ENCODE measurements at regions not wholly inside any gene's neighbourhood (a gene's known extent, or its start where the extent isn't known, plus 50 kb on each side); places are given as distances from the start of the nearest gene placed in this dataset.
"Not testable (repeated sequence)": the region's sequence is repeated elsewhere in the genome, so short reads cannot be mapped to it uniquely, and the experiment has no call there.

DNA sequence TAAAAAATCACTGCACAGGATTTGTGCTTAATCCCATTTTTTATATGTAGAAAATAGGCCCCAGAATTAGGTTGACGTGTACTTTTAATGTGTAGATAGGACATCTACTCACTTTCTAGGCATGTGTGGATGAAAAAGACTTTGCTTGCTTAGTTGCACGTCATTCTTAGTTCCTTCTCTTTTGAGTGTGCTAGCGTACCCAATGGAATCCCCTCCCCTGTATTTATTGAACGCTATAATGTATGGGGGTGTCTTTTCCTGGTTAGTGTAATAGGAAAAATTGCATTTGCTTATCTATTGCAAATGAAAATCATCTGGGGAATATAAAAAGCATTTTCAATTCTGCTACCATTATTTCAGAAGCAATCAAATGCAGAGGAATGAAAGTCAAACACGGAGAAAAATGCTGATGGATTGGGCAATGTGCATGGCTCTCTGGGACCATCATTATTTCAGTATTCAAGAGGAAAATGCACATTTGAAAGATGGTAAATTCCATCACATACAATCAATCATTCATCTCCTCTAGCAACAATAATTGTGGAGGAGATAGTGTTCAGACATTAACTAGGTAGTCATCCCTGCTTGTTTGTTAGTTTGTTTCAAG lies 277.0 kb upstream of the B3GALT2 start:
- no peak for DNase-seq (ENCODE audit: low read depth in 3 of 3)

DNA sequence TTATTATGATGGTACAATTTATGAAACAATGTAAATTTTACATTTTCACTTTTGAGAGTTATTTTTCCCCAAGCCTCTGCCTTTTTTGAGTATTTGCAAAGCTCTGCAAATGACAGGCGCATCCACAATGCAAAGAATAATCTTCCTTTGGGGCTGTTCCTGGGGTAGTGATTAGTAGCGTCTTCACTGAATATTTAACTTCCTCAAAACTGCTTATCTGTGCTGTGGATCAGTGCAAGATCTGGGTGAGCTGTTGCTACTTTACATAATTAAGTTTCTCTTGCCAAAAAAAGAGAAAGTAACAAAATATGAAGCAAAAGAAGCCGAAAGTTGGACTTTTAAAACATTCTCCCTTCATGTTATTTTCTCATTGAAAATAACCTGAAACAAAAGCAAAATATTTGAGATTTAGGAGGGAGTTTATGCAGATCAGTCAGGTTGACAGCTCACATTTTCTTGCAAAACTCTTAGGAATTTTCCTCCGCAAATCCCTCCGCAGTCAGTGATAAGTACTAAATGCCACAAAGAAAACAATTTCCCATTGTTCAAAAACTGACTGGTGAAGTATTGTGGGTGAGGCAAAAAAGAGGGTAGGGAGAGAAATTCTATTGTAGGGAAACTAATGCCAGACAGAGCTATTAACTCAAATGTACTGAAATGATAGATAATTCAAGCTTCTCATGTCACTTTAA lies 276.4 kb upstream of the B3GALT2 start:
- DNase-seq (ENCODE audit: low read depth in 3 of 3): no peak

DNA sequence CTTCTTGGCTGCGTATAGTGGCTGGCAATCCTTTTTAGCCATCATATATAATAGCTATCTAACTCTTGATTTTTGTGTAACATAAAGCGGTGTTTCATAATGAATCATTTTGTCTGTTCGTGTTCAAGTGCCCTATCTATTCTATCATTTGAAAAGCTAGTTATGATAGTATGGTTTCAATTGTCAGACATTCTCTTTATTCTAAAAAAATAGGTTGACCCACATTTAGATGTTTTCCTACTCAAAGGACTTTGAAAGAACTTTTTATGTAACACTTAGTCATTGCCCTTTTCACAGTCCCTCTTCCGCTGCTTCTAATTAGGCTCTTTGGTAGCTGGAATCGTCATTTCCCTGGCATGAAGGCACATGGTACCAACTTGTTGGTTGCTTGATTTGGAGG lies 272.2 kb upstream of the B3GALT2 start:
- no peak for DNase-seq (ENCODE audit: low read depth in 3 of 3)

DNA sequence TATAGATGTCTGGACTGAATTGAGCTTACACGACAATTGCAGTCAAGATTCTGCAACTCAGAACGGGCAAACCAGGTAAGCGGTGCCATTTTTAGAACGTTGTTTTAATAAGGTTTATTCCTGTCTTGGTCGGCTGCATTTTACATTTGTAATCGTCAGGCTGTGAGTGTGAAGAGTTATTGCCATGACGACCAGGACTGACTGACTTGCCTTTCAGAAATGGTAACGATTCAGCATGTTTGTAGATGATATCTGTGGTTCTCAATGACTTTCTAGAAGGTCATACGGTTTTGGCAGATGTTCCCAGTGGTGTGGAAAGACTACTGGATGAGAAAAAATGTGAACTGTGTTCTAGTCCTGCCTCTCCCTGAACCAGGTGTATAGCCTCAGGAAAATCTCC lies 271.3 kb upstream of the B3GALT2 start:
- no peak for DNase-seq (ENCODE audit: low read depth in 3 of 3)

DNA sequence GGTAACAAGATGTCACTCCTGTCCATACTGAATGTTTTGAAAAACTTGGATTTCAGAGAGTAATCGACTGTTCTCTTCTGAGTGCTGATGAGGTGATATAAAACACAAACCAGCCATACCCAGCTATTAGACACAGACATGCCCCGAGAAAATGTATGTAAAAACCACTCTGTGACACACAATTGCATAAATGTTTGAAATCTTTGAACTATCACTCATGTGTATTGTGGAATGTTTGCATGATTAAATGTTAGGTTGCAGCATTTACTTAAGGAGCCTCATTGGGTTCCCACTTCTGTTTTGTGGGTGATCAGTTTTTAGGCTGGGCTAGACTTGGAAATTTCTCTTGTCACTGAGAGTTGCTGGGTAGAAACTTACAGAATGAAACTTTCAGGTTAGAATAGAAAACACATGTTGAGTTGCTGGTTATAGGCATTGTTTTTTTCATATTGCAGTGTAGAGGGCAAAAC lies 270.4 kb upstream of the B3GALT2 start:
- DNase-seq (ENCODE audit: low read depth in 3 of 3): no peak

DNA sequence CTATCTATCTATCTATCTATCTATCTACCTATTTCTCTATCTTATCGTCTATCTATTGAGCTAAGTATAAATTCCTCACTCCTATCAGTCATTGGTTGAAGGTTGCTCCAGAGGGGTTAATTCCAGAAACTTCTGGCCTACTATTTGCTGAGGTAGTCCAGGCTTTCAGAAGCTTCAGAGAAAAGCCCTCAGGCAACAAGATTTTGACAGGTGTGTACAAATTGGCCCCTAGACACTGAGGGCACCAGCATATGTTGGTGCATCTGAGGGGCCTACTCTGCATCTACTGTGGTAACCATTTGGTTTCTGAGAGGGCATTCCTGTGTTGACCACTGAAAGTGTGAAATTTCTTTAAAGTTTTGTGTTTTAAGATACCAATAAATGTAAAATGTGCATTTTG lies 265.2 kb upstream of the B3GALT2 start:
- no peak for DNase-seq (ENCODE audit: low read depth in 3 of 3)

DNA sequence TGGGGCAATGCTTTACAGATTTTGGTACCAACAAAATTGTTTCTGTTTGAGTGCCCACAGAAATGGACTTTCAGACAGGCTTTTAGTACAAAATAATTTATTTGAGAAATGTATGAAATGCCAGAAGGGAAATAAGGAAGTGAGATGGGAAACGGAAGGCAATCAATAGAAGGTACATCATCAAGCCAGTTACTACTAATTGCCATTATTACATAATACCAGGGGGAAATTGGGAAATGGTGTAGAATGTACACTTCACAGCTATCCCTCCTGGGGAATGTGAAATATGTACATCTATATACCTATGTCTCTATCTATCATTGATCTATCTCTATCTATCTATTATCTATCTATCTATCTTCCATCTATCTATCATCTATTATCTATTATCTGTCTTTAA lies 264.6 kb upstream of the B3GALT2 start:
- DNase-seq (ENCODE audit: low read depth in 3 of 3): no peak

DNA sequence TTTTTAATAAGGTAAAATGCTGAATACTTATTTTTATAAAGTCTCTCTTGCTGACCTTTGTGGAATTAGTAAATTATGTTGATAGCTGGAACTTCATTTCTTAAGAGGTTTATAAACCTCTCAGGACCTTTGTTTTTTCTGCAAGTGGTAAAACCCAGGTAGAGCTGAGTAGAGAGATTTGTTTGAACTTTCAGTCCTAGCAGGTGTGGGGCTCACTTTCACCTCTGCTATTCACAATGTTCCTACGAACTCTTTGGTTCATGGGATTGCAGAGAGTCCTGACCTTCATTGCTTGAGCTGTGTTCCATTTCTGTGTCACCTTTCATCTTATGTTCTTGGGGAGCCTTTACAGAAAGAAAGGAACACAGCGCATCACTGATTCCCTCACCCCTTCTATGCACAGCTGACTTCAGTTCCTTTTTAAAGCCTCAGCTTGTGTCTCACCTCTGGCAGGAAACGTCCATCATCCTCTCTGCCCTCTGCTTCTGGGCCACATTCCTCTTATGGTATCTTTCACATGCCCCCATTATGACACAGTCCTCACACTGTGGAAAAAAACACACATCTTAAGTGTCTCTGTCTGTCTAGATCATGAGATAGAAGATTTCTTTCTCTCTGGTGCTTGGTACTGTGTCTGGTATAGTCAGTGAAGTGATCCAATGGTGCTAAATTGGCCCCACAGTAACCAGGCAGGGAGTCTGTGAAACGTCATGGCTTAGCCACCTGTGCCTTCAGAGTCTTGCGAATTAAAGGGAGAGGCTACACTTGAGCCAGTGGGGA lies 262.5 kb upstream of the B3GALT2 start:
- peak in 1 of 3 experiments; percentile 6 for DNase-seq (ENCODE audit: low read depth in 3 of 3)

DNA sequence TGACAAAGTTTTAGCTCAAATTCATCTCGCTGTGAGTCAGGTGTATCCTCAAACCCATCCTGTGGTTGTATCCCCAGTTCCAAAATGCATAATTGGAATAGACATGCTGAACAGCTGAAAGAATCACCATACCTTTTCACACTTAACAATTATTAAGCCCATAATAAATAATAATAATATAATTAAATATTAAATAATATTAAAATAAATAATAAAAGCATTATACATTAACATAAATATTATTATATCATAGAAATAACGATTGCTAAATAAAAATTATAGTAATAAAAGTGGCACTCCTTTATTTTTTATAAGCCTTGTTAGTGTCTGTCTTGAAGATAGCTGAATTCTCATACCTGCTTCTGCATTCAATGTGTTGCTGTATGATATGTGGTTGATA lies 257.5 kb upstream of the B3GALT2 start:
- DNase-seq (ENCODE audit: low read depth in 3 of 3): no peak

DNA sequence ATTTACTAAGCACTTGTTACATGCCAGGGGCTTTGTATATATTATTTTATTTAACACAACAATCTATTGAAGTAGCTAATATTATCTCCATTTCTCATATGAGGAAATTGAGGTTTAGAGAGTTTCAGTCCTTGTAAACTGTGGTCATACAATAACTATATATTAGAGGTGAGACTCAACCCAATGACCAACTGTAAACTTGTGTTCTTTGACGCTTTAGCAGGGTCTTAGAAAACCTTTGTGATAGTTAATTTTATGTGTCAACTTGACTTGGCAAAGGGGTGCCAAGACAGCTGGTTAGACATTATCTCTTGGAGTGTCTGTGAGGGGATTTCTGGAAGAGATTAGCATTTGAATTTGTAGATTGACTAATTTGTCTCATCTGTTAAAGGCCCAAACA lies 252.4 kb upstream of the B3GALT2 start:
- DNase-seq (ENCODE audit: low read depth in 3 of 3): no peak

DNA sequence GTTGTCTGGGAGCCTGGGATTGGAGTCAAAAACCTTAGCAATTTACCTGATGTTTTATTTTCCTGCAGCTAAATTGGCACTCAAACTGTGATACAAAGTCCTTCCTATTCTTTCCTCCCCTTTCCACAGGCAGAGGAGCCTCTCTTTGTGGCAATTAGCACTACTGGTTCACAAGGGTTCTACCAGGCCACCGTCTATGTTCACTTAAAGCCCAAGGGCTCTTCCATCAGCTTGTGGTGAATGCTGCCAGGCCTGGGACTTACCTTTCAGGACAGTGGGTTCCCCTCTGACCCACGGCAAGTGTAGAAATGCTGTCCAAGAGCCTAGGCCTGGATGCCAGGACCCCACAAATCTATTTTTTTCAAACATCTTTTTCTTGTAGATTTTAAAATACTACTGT lies 251.9 kb upstream of the B3GALT2 start:
- DNase-seq (ENCODE audit: low read depth in 3 of 3): no peak

DNA sequence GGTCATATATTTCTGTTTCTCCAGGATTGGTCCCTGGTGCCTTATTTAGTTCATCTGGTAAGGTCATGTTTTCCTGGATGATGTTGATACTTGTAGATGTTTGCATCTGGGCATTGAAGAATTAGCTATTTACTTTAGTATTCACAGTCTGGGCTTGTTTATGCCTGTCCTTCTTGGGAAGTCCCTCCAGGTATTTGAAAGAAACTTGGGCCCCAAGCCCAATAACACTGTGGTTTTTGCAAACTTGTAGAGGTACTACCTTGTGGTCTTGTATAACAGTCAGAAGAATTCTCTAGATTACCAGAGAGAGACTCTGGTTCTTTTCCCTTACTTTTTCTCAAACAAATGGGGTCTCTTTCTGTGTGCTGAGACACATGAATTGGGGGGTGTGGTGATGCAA lies 251.4 kb upstream of the B3GALT2 start:
- no peak for DNase-seq (ENCODE audit: low read depth in 3 of 3)

DNA sequence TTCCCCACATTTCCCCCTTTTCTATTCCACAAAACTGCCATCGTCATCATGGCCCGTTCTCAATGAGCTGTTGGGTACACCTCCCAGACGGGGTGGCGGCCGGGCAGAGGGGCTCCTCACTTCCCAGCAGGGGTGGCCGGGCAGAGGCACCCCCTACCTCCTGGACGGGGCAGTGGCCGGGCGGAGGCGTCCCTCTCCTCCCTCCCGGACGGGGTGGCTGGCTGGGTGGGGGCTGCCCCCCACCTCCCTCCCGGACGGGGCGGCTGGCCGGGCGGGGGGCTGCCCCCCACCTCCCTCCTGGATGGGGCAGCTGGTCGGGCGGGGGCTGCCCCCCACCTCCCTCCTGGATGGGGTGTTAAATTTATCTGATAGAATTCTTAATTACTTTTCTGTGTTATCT lies 250.9 kb upstream of the B3GALT2 start:
- DNase-seq (ENCODE audit: low read depth in 3 of 3): not testable (repeated sequence)

DNA sequence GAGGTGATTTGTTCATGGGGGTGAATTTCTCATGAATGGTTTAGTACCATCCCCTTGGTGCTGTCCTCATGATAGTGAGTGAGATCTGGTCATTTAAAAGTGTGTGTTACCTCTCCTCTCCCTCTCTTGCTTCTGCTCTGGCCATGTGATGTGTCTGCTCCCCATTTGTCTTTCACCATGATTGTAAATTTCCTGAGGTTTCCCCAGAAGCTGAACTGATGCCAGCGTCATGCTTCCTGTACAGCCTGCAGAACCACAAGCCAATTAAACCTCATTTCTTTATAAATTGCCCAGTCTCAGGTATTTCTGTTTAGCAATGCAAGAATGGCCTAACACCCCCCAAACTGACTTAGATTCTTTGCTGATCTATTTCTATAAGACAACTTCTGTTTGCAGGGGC lies 249.4 kb upstream of the B3GALT2 start:
- DNase-seq (ENCODE audit: low read depth in 3 of 3): no peak

DNA sequence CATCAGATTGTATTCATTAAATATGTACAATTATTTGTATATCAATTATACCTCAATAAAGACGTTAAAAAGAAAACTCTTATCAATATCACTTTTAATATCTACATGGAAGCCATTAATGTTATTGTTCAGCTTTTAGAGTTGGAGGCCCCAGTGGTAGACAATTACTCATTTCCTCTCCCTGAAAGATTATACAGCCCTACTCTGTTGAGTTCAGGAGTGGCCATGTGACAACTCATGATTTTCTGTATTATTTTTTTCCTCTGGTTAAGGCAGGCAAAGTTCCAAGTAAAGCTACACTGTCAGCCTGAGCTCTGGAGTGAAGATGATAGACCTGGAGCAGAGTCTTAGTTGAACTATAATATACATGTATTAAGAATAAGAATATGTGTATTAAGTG lies 247.9 kb upstream of the B3GALT2 start:
- DNase-seq (ENCODE audit: low read depth in 3 of 3): no peak

DNA sequence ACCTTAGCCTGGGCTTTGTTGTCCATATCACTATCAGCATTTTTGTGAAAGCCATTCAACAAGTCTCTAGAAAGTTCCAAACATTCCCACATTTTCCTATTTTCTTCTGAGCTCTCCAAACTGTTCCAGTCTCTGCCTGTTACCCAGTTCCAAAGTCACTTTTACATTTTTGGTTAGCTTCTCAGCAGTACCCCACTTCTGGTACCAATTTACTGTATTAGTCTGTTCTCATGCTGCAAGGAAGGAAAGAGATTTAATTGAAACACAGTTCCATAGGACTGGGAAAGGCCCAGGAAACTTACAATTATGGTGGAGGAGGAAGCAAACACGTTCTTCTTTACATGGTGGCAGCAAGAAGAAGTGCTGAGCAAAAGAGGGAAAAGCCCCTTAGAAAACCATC lies 247.2 kb upstream of the B3GALT2 start:
- DNase-seq (ENCODE audit: low read depth in 3 of 3): no peak

DNA sequence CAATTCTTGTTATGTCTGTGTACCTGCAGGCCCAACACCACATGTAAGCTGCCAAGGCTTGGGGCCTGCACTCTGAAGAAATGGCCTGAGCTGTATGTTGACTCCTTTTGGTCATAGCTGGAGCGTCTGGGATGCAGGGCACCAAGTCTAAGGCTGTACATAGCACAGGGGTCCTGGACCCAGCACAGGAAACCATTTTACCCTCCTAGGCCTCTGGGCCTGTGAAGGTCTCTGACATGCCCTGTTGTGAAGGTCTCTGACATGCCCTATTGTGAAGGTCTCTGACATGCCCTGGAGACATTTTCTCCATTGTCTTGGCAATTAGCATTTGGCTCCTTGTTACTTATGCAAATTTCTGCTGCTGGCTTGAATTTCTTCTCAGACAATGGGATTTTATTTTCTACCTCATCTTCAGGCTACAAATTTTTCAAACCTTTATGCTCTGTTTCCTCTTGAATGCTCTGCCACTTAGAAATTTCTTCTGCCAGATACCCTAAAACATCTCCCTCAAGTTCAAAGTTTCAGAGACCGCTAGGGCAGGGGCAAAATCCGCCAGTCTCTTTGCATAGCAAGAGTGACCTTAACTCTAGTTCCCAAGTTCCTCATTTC lies 246.7 kb upstream of the B3GALT2 start:
- no peak for DNase-seq (ENCODE audit: low read depth in 3 of 3)

DNA sequence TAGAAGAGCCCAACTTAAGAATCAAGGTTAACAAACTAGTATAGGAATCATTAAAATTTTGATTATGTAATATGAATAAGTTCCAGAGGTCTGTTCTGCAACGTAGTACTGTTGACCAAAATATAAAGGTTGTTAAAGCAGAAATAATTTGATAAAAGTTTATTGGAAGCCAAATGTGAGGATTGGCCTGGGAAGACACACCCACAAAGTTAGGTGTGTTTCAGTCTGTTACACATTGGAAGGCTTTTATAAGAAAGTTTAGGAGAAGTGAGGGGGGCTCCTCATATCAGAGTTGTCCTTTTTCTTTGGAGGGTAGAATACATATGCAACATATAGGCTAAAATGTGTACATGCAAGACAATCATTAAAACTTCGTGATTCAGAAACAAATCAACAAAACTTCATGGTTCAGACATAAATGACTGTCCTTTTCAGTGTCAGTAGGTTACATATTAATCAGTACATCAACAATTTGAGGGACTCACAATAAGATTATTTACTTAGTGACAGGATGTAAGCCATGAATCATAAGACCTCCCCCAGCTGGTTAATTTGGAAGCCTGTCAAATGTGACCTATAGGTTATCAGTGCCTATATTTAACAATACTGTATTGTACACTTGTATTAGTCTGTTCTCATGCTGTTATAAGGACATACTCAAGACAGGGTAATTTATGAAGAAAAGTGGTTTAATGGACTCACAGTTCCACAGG lies 245.0 kb upstream of the B3GALT2 start:
- DNase-seq (ENCODE audit: low read depth in 3 of 3): no peak

DNA sequence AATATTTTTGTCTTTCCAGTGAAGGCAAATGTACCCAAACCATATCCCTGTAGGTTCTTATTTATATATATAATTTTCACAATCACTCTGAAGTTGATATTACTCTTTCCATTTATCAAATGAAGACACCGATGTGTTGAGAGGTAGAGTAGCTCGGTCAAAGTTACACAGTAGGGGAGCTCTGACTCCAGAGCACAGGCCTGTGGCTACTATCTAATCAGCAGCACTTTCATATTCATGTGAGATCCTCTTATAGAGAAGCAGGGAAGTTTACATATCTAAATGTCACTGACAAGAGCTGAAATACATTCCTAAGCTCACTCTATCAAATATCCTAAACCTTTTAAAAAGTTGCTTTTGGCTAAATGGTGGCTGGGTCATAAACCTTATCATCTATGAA lies 241.1 kb upstream of the B3GALT2 start:
- DNase-seq (ENCODE audit: low read depth in 3 of 3): no peak

DNA sequence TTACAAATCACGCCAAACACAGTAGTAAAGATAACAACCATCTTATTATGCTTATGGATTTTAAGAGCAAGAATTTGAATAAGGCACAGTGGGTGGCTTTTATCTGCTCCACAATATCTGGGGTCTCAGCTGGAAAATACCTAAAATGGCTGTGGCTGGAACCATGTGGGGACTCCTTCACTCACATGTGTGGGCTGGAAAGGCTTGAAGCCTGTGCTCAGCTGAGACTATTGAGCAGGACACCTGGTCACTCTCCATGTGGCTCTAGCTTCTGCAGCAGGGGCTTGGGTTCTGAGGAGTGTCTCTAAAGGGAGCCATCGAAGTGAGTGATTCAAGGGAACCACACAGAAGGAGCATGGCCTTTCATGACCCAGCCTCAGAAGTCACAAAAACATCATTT lies 239.6 kb upstream of the B3GALT2 start:
- DNase-seq (ENCODE audit: low read depth in 3 of 3): no peak

DNA sequence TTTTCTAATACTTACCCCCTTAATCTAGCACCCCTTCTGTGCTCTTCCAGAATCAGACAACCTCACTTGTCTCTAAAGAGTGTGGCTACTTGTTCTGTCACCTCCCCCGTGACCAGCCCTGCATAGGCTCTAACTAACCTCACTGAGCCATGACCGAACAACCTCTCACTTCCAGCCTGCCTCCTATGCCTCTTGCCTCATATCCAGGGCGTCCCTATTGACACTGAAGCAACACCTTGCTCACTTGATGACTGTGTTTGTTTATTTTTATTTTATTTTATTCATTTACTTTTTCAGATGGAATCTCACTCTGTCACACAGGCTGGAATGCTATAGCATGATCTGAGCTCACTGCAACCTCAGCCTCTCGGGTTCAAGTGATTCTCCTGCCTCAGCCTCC lies 235.1 kb upstream of the B3GALT2 start:
- DNase-seq (ENCODE audit: low read depth in 3 of 3): no peak

DNA sequence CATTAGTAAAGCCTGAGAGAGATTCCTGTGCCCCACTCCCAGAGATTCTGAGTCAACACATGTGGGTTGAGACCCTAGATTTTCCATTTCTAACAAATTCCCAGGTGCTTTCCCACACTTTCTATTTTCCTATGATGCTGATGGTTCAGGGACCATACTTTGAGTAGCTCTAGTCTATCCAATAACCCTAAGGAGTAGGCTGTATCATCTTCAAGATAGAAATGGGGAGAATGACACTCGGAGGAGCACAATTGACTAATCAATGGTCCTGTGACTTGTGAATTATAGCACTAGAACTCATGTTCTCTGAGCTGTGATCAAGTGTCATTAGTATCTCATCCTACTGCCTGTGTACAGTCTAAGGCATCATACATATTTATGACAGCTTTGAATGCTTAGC lies 232.9 kb upstream of the B3GALT2 start:
- DNase-seq (ENCODE audit: low read depth in 3 of 3): no peak

All from stimulated activated CD4-positive, alpha-beta T cell treated with anti-CD3 and anti-CD28 coated beads, TNF-alpha, amount 100 ng/mL, for 24 hours (primary cell).